ENCODE measurements at regions not wholly inside any gene's neighbourhood (a gene's known extent, or its start where the extent isn't known, plus 50 kb on each side); places are given as distances from the start of the nearest gene placed in this dataset.

DNA sequence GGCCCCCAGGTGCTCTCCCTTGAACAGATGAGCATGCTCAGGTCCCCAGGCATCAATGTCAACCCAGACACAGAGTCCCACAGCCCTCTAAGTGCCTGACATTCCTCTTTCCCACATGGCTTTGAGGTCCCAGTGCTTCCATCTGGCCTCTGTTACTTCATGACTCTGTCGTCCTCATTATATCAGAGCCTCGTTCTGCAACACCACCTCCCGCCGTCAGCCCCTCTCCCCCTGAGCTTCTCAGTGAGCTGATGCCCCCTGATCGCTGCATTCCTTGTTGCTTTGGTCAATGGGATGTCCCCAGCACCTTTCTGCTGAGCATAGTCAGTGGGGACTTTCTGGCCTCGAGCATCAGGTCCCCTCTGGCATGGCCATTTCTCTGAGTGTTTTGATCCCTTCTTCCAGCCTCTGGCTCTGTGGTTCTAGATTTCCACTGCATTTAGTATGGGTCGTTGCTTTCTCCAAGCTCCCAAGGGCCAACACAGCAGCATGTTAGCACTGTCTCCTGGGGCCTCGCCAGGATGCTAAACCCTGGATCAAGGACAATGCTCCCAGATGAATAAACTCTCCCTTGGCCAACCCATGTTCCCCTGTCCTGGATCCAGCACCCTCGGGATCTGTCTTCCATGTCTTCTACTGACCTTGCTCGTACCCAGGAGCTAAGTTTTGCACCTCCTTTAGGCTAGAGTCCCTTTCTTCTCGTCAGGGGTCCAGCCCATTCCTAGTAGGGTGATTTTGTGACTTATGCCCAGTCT is 143.2 kb upstream of the TWIST2 start:
- intact Hi-C loops (cut with DNase I): no loop called here
- Histone ChIP-seq H3K4me1 (ENCODE audit: control insufficient read depth in 1 of 2, insufficient read depth in 2 of 2, low read length in 2 of 2) (peaks cover 0 to under 1% of the 10 kb centered on the region in 2 donors), H3K27ac (ENCODE audit: low read depth in 1 of 2, low read length in 2 of 2) (no peak overlapping the region), H3K36me3 (ENCODE audit: control insufficient read depth in 1 of 2, insufficient read depth in 2 of 2, low read length in 1 of 2) (no peaks in the 10 kb centered on the region), H3K27me3 (ENCODE audit: control insufficient read depth in 1 of 2, insufficient read depth in 2 of 2, low read length in 1 of 2) (no peaks in the 10 kb centered on the region), H3K9me3 (ENCODE audit: control insufficient read depth, low read length) (no peaks in the 10 kb centered on the region), H3K4me3 (ENCODE audit: low read length in 2 of 2) (no peak overlapping the region)
- WGBS, 2 donors: 89 to 90% methylated on average over 11 of the region's 11 CpGs
- DNase-seq: no peak
- ATAC-seq (ENCODE audit: low FRiP score): no peak

DNA sequence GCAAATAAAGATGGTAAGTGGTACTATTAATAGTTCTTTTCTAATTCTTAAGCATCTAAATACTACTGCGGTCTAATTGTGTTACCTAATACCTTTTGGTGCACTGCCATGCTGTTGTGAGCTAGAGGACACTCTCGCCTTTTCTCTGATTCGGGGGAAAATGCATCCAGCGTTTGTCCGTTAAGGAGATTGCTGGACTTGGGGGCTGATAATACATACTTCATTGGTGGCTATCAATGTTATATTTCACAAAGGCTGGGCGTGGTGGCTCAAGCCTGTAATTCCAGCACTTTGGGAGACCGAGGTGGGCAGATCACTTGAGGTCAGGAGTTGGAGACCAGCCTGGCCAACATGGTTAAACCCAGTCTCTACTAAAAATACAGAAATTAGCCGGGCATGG is 141.7 kb upstream of the TWIST2 start:
- no peaks in the 10 kb centered on the region for H3K36me3 ChIP-seq (ENCODE audit: control insufficient read depth in 1 of 2, insufficient read depth in 2 of 2, low read length in 1 of 2)
- ATAC-seq (ENCODE audit: low FRiP score): no peak
- intact Hi-C loops (cut with DNase I): no loop called here
- no peak for DNase-seq
- H3K4me3 ChIP-seq (ENCODE audit: low read length in 2 of 2): no peak overlapping the region
- H3K27me3 ChIP-seq (ENCODE audit: control insufficient read depth in 1 of 2, insufficient read depth in 2 of 2, low read length in 1 of 2): no peaks in the 10 kb centered on the region
- H3K9me3 ChIP-seq (ENCODE audit: control insufficient read depth, low read length): no peaks in the 10 kb centered on the region
- H3K27ac ChIP-seq (ENCODE audit: low read depth in 1 of 2, low read length in 2 of 2): no peak overlapping the region
- H3K4me1 ChIP-seq (ENCODE audit: control insufficient read depth in 1 of 2, insufficient read depth in 2 of 2, low read length in 2 of 2): peaks cover 0 to 2% of the 10 kb centered on the region in 2 donors
- WGBS, 2 donors: 93 to 95% methylated on average over 8 of the region's 8 CpGs

DNA sequence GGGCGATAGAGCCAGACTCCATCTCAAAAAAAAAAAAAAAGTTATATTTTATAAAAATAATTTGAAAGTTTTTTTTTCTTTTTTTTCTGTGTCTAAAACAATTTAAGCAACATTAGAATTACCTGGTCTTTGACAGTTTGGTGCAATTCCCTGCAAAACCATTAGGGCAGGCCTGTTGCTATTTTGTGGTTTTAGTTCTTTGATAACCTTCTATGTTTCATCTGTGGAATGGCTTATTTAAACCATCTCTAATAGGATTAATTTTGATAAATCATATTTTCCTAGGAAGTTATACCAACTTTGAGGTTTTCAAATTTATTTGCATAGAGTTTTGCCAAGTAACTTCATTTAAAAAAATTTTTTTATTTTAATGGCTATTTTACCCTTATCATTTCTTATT is 141.2 kb upstream of the TWIST2 start:
- 95 to 100% methylated on average over 1 of the region's 1 CpG for WGBS, 2 donors
- Histone ChIP-seq H3K4me3 (ENCODE audit: low read length in 2 of 2) (no peak overlapping the region), H3K27ac (ENCODE audit: low read depth in 1 of 2, low read length in 2 of 2) (no peak overlapping the region), H3K36me3 (ENCODE audit: control insufficient read depth in 1 of 2, insufficient read depth in 2 of 2, low read length in 1 of 2) (no peaks in the 10 kb centered on the region), H3K4me1 (ENCODE audit: control insufficient read depth in 1 of 2, insufficient read depth in 2 of 2, low read length in 2 of 2) (peaks cover 0 to 2% of the 10 kb centered on the region in 2 donors), H3K9me3 (ENCODE audit: control insufficient read depth, low read length) (no peaks in the 10 kb centered on the region), H3K27me3 (ENCODE audit: control insufficient read depth in 1 of 2, insufficient read depth in 2 of 2, low read length in 1 of 2) (no peaks in the 10 kb centered on the region)
- ATAC-seq (ENCODE audit: low FRiP score) (no peak), DNase-seq (no peak)
- intact Hi-C loops (cut with DNase I): no loop called here

DNA sequence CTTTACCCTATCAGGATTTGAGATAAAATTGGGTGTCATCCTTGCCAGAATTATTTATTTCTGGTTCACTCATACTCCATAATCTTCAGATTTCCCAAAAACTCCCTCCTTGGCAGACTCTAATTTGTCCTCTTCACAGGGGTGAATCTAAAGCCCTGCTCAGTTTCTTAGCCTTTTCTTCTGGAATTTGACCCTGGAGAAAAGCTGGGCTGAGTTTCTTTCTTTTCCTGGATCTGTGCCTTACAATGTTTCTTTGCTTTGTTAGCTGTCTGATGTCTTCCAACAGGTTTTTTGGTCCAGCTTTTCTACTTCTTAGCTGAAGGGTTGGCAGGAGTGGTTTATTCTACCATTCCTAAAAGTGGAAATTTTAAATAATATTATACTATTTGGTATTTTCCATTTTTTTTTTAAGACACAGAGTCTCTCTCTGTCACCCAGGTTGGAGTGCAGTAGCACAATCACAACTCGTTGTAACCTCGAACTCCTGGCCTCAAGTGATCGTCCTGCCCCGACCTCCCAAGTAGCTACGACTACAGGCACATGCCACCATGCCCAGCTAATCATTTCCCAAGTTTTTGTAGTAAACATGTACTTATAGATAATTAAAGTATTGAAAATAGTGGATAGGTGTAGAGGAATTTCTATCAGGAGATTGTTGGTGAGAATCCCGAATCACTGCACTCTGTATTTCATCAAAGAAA is 138.4 kb upstream of the TWIST2 start:
- 54 to 57% methylated on average over 6 of the region's 6 CpGs for WGBS, 2 donors
- H3K4me1 ChIP-seq (ENCODE audit: control insufficient read depth in 1 of 2, insufficient read depth in 2 of 2, low read length in 2 of 2): peaks cover 0 to 2% of the 10 kb centered on the region in 2 donors
- DNase-seq (no peak), ATAC-seq (ENCODE audit: low FRiP score) (no peak)
- intact Hi-C loops (cut with DNase I): no loop called here
- H3K36me3 ChIP-seq (ENCODE audit: control insufficient read depth in 1 of 2, insufficient read depth in 2 of 2, low read length in 1 of 2): no peaks in the 10 kb centered on the region
- H3K9me3 ChIP-seq (ENCODE audit: control insufficient read depth, low read length): no peaks in the 10 kb centered on the region
- H3K27me3 ChIP-seq (ENCODE audit: control insufficient read depth in 1 of 2, insufficient read depth in 2 of 2, low read length in 1 of 2): no peaks in the 10 kb centered on the region
- H3K4me3 ChIP-seq (ENCODE audit: low read length in 2 of 2): no peak overlapping the region
- H3K27ac ChIP-seq (ENCODE audit: low read depth in 1 of 2, low read length in 2 of 2): no peak overlapping the region

DNA sequence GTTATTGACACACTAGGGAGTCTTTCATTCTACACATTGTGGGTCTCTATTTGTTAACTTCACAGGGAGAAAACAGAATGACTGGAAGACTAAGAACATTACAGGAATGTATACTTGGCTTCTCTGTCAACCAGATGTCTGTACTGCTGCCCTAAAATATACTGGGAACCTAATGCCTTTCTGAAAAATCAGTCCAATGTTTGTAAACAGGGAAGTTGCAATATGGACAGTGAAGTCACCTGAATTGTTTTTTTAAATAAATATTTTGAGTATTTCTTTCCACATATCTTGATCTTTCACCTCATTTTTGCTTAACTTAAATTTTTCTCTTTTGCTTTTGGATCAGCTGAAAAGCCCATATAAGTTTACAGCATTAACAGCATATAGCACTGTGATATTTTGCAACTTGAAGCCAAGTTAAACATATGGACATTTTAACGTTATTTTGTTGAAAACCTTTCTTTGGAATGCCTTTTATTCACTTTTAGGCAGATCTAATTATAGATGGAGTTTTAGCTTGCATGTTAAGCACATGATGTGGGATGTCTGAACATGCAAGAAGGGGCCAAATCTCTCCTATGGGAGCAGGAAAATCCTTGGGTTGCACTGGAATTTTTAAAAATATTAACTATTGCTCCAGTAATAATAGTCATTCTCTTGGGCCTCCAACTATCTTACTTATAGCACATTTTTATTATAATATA is 137.7 kb upstream of the TWIST2 start:
- WGBS, 2 donors: 2 to 7% methylated on average over 1 of the region's 1 CpG

DNA sequence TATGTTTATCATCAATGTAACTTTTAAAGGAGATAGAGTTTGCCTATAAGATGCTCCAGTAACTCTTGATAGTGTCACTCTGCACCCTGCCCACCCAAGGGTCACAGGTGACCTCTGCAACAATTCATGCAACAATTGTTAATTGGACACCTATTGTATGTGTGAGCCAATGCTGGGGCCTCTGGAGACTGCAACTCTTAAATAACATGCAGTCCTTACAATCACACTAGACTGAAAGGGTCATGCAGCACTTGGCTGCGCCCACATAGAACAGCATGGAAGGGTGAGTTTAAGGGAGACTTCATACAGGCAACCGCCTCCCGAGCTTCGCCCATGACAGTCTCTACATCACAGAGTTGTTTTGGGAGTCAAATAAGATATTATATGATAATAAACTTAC is 137.1 kb upstream of the TWIST2 start:
- Histone ChIP-seq H3K27me3 (ENCODE audit: control insufficient read depth in 1 of 2, insufficient read depth in 2 of 2, low read length in 1 of 2) (no peaks in the 10 kb centered on the region), H3K27ac (ENCODE audit: low read depth in 1 of 2, low read length in 2 of 2) (no peak overlapping the region), H3K4me1 (ENCODE audit: control insufficient read depth in 1 of 2, insufficient read depth in 2 of 2, low read length in 2 of 2) (peaks cover 0 to 2% of the 10 kb centered on the region in 2 donors), H3K9me3 (ENCODE audit: control insufficient read depth, low read length) (no peaks in the 10 kb centered on the region), H3K4me3 (ENCODE audit: low read length in 2 of 2) (no peak overlapping the region), H3K36me3 (ENCODE audit: control insufficient read depth in 1 of 2, insufficient read depth in 2 of 2, low read length in 1 of 2) (no peaks in the 10 kb centered on the region)
- intact Hi-C loops (cut with DNase I): no loop called here
- ATAC-seq (ENCODE audit: low FRiP score) (no peak), DNase-seq (no peak)
- 93 to 96% methylated on average over 4 of the region's 4 CpGs for WGBS, 2 donors

More for the DNA sequence above, 137.7 kb upstream of the TWIST2 start:
- Histone ChIP-seq H3K4me3 (ENCODE audit: low read length in 2 of 2) (no peak overlapping the region), H3K27me3 (ENCODE audit: control insufficient read depth in 1 of 2, insufficient read depth in 2 of 2, low read length in 1 of 2) (no peaks in the 10 kb centered on the region), H3K27ac (ENCODE audit: low read depth in 1 of 2, low read length in 2 of 2) (no peak overlapping the region), H3K4me1 (ENCODE audit: control insufficient read depth in 1 of 2, insufficient read depth in 2 of 2, low read length in 2 of 2) (peaks cover 0 to 2% of the 10 kb centered on the region in 2 donors), H3K9me3 (ENCODE audit: control insufficient read depth, low read length) (no peaks in the 10 kb centered on the region), H3K36me3 (ENCODE audit: control insufficient read depth in 1 of 2, insufficient read depth in 2 of 2, low read length in 1 of 2) (no peaks in the 10 kb centered on the region)
- intact Hi-C loops (cut with DNase I): no loop called here
- ATAC-seq (ENCODE audit: low FRiP score) (no peak), DNase-seq (no peak)

DNA sequence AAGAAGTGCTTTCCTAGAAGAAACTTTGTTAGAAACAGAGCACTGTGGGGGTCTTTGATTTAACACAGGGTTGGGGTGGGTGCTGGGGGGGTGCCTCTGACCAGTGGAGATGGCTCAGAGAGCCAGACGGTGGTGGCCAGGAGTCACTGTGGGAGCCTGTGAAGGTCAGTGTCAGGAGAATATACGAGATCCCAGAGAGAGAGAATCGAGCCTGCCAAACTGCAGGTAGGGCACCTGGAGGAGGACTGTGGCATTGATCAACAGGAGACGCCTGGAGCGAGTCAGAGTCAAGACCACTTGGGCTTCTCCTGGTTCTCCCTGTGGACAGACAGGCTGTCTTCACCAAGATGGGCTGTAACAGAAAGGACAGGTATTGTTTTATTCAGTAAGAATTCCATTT is 136.5 kb upstream of the TWIST2 start:
- H3K27me3 ChIP-seq (ENCODE audit: control insufficient read depth in 1 of 2, insufficient read depth in 2 of 2, low read length in 1 of 2): no peaks in the 10 kb centered on the region
- H3K4me3 ChIP-seq (ENCODE audit: low read length in 2 of 2): no peak overlapping the region
- no peak for DNase-seq
- ATAC-seq (ENCODE audit: low FRiP score): no peak
- H3K36me3 ChIP-seq (ENCODE audit: control insufficient read depth in 1 of 2, insufficient read depth in 2 of 2, low read length in 1 of 2): no peaks in the 10 kb centered on the region
- intact Hi-C loops (cut with DNase I): no loop called here
- peaks cover 0 to 2% of the 10 kb centered on the region in 2 donors for H3K4me1 ChIP-seq (ENCODE audit: control insufficient read depth in 1 of 2, insufficient read depth in 2 of 2, low read length in 2 of 2)
- H3K27ac ChIP-seq (ENCODE audit: low read depth in 1 of 2, low read length in 2 of 2): no peak overlapping the region
- H3K9me3 ChIP-seq (ENCODE audit: control insufficient read depth, low read length): no peaks in the 10 kb centered on the region
- WGBS, 2 donors: 94 to 97% methylated on average over 5 of the region's 5 CpGs

DNA sequence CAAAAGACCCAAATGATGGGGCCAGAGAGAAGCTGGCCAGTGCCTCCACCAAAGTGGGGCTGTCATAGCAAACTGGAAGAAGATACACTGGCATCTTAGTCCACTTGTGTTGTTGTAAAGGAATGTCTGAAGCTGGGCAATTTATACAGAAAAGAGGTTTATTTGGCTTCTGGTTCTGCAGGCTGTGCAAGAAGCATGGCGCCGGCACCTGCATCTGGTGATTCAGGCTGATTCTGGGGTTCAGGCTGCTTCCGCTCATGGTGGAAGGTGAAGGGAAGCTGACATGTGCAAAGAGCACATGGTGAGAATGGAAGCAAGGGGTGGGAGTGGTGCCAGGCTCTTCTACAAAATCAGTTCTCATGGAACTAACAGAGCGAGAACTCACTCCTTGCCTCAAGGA is 135.9 kb upstream of the TWIST2 start:
- 96 to 97% methylated on average over 4 of the region's 4 CpGs for WGBS, 2 donors
- Histone ChIP-seq H3K4me3 (ENCODE audit: low read length in 2 of 2) (no peak overlapping the region), H3K27ac (ENCODE audit: low read depth in 1 of 2, low read length in 2 of 2) (no peak overlapping the region), H3K27me3 (ENCODE audit: control insufficient read depth in 1 of 2, insufficient read depth in 2 of 2, low read length in 1 of 2) (no peaks in the 10 kb centered on the region), H3K36me3 (ENCODE audit: control insufficient read depth in 1 of 2, insufficient read depth in 2 of 2, low read length in 1 of 2) (no peaks in the 10 kb centered on the region), H3K9me3 (ENCODE audit: control insufficient read depth, low read length) (no peaks in the 10 kb centered on the region), H3K4me1 (ENCODE audit: control insufficient read depth in 1 of 2, insufficient read depth in 2 of 2, low read length in 2 of 2) (peaks cover 0 to 2% of the 10 kb centered on the region in 2 donors)
- no peak for DNase-seq
- intact Hi-C loops (cut with DNase I): no loop called here
- ATAC-seq (ENCODE audit: low FRiP score): no peak

Measured in aorta (tissue), 5 donors.